MM.1S (cell line): ENCODE measurements at regions not wholly inside any gene's neighbourhood (a gene's known extent, or its start where the extent isn't known, plus 50 kb on each side); places are given as distances from the start of the nearest gene placed in this dataset.

Experiments
- DNase-seq: peaks from one replicate; pipeline ENCODE4 v3.0.0-alpha.2; 2015
- H2AFZ ChIP-seq: fragments of 300-600 bp; sonication (generic); 2 replicates; pipeline ENCODE4 v1.6.0; 2016; ENCODE audit warnings: antibody characterized with exemption, low read length
- H3F3A ChIP-seq: fragments of 300-600 bp; sonication (generic); 2 replicates; pipeline ENCODE4 v1.6.1; 2016; ENCODE audit warnings: mild to moderate bottlenecking, antibody characterized with exemption, low read length, moderate library complexity, mixed read lengths; ENCODE audit not compliant: insufficient read depth
- H3K27ac ChIP-seq: fragments of 300-600 bp; sonication (generic); 2 replicates; pipeline ENCODE4 v1.5.1; 2016; ENCODE audit warnings: mild to moderate bottlenecking, low read length
- H3K27me3 ChIP-seq: fragments of 300-600 bp; sonication (generic); replicated peaks from 2 replicates; pipeline ENCODE4 v1.6.0; 2016; ENCODE audit warnings: low read length; ENCODE audit not compliant: insufficient read depth
- H3K36me3 ChIP-seq: fragments of 300-600 bp; sonication (generic); replicated peaks from 2 replicates; pipeline ENCODE4 v1.6.1; 2016; ENCODE audit warnings: mild to moderate bottlenecking, low read length, mixed read lengths; ENCODE audit not compliant: insufficient read depth
- H3K4me1 ChIP-seq: fragments of 300-600 bp; sonication (generic); 2 replicates; pipeline ENCODE4 v1.6.1; 2016; ENCODE audit warnings: low read length, mixed read lengths
- H3K4me2 ChIP-seq: fragments of 300-600 bp; sonication (generic); 2 replicates; pipeline ENCODE4 v1.6.0; 2016; ENCODE audit warnings: low read depth, low read length
- H3K4me3 ChIP-seq: fragments of 300-600 bp; sonication (generic); 2 replicates; pipeline ENCODE4 v1.5.1; 2016; ENCODE audit warnings: low read length, mixed read lengths
- H3K79me2 ChIP-seq: fragments of 300-600 bp; sonication (generic); 2 replicates; pipeline ENCODE4 v1.6.1; 2016; ENCODE audit warnings: mixed run types, low read length, mixed read lengths
- H3K9ac ChIP-seq: fragments of 300-600 bp; sonication (generic); 2 replicates; pipeline ENCODE4 v1.6.1; 2016; ENCODE audit warnings: low read length, mixed read lengths
- H3K9me2 ChIP-seq: fragments of 300-600 bp; sonication (generic); replicated peaks from 2 replicates; pipeline ENCODE4 v1.6.1; 2016; ENCODE audit warnings: mild to moderate bottlenecking, low read length, mixed read lengths; ENCODE audit not compliant: insufficient read depth
- H3K9me3 ChIP-seq: fragments of 300-600 bp; sonication (generic); replicated peaks from 2 replicates; pipeline ENCODE4 v1.6.1; 2016; ENCODE audit warnings: mild to moderate bottlenecking, low read length, mixed read lengths; ENCODE audit not compliant: insufficient read depth
- H4K20me1 ChIP-seq: fragments of 300-600 bp; sonication (generic); 2 replicates; pipeline ENCODE4 v1.6.1; 2016; ENCODE audit warnings: mild to moderate bottlenecking, low read length, moderate library complexity, mixed read lengths; ENCODE audit not compliant: insufficient read depth
- CTCF ChIP-seq: fragments of 300-600 bp; sonication (generic); IDR thresholded peaks from 2 replicates; pipeline ENCODE4 v1.5.1; 2016; ENCODE audit warnings: antibody characterized with exemption, low read length, mixed read lengths
- EZH2 ChIP-seq: fragments of 300-600 bp; sonication (generic); optimal IDR thresholded peaks from 2 replicates; pipeline ENCODE3; 2017; ENCODE audit warnings: low read depth, mild to moderate bottlenecking, antibody characterized with exemption, low read length, mixed read lengths
- EZH2phosphoT487 ChIP-seq: fragments of 300-600 bp; sonication (generic); IDR thresholded peaks from 2 replicates; pipeline ENCODE4 v1.6.1; 2018; ENCODE audit warnings: antibody characterized with exemption, low read length

- Histone ChIP-seq H3K4me3 (no peak overlapping the region), H3K36me3 (no peaks in the 10 kb centered on the region), H3K9me3 (no peaks in the 10 kb centered on the region), H3K4me2 (no peak overlapping the region), H3F3A (no peaks in the 10 kb centered on the region), H2AFZ (no peak overlapping the region), H3K9ac (no peak overlapping the region), H3K4me1 (no peaks in the 10 kb centered on the region), H4K20me1 (no peaks in the 10 kb centered on the region), H3K9me2 (no peaks in the 10 kb centered on the region), H3K27me3 (no peaks in the 10 kb centered on the region), H3K27ac (no peak overlapping the region), H3K79me2 (no peaks in the 10 kb centered on the region)
- TF ChIP-seq EZH2phosphoT487 (no peak), EZH2 (no peak), CTCF (no peak)
- no peak for DNase-seq
Observed at GRCh38 chr18:53994016-53994415, 230.5 kb downstream of the MBD2 start.

DNA sequence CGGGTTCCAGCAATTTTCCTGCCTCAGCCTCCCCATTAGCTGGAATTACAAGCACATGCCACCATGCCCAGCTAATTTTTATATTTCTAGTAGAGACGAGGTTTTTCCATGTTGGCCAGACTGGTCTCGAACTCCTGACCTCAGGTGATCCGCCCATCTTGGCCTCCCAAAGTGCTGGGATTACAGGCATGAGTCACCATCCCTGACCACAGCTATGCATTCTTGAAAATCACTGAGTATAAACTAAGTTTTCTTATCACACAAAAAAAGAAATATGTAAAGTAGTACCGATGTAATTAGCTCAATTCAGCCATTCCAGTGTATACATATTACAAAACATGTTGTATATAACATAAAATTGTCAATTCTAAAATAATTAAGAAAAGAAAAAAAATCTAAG, 232.7 kb downstream of the MBD2 start:
- TF ChIP-seq EZH2 (no peak), CTCF (no peak), EZH2phosphoT487 (no peak)
- Histone ChIP-seq H3K36me3 (no peaks in the 10 kb centered on the region), H3K4me1 (no peaks in the 10 kb centered on the region), H3K9me3 (no peaks in the 10 kb centered on the region), H3K4me3 (no peak overlapping the region), H3K27ac (no peak overlapping the region), H3K79me2 (no peaks in the 10 kb centered on the region), H3F3A (no peaks in the 10 kb centered on the region), H3K9me2 (no peaks in the 10 kb centered on the region), H3K9ac (no peak overlapping the region), H3K27me3 (no peaks in the 10 kb centered on the region), H3K4me2 (no peak overlapping the region), H4K20me1 (no peaks in the 10 kb centered on the region), H2AFZ (no peak overlapping the region)
- DNase-seq, result no peak

DNA sequence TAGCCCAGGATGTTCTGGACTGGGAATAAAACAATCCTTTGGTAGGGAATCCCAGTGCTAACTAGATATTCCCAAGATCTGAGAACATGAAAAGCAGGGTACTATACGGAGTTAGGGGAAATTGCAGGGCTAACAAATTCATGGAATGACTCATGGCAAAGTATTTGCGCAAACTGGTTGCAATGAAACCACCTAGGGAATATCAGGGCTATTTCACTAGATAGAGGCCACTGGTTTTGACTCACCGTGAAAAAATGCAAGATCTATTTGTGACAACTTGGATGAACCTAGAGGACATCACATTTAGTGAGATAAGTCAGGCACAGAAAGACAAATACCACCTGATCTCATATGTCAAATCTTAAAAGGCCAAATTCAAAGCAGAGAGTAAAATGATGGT, 233.3 kb downstream of the MBD2 start:
- Histone ChIP-seq H3K36me3 (no peaks in the 10 kb centered on the region), H3K4me1 (no peaks in the 10 kb centered on the region), H3K9ac (no peak overlapping the region), H4K20me1 (no peaks in the 10 kb centered on the region), H3K4me2 (no peak overlapping the region), H2AFZ (no peak overlapping the region), H3K4me3 (no peak overlapping the region), H3F3A (no peaks in the 10 kb centered on the region), H3K27me3 (no peaks in the 10 kb centered on the region), H3K27ac (no peak overlapping the region), H3K9me3 (no peaks in the 10 kb centered on the region), H3K9me2 (no peaks in the 10 kb centered on the region), H3K79me2 (no peaks in the 10 kb centered on the region)
- TF ChIP-seq EZH2 (no peak), EZH2phosphoT487 (no peak), CTCF (no peak)
- no peak for DNase-seq

DNA sequence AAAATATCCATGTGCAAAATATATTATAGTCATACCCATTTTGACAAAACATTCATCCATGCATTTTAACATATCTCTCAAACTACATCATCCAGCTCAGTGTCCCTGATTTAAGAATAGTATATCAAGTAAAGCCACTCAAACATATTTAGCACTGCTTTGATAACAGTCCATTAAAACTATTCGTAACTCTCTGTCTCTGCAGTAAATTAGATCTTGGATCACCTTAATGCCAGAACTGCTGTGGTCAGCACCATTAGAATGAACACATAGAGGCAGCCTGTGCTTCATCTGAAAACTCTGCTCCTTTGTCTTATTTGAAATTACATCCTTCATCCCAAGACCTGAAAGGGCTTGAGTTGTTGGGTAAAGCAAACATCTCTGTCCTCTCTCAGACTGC, 234.0 kb downstream of the MBD2 start:
- Histone ChIP-seq H3K27me3 (no peaks in the 10 kb centered on the region), H3K4me1 (no peaks in the 10 kb centered on the region), H4K20me1 (no peaks in the 10 kb centered on the region), H2AFZ (no peak overlapping the region), H3K36me3 (no peaks in the 10 kb centered on the region), H3K4me3 (no peak overlapping the region), H3K9me3 (no peaks in the 10 kb centered on the region), H3K4me2 (no peak overlapping the region), H3K27ac (no peak overlapping the region), H3K9me2 (no peaks in the 10 kb centered on the region), H3K9ac (no peak overlapping the region), H3F3A (no peaks in the 10 kb centered on the region), H3K79me2 (no peaks in the 10 kb centered on the region)
- DNase-seq, result no peak
- TF ChIP-seq EZH2phosphoT487 (no peak), EZH2 (no peak), CTCF (no peak)
